ENCODE measurements at regions not wholly inside any gene's neighbourhood (a gene's known extent, or its start where the extent isn't known, plus 50 kb on each side); places are given as distances from the start of the nearest gene placed in this dataset.

GRCh38 chr9:80231318-80232236 lies 659.8 kb downstream of the TLE4 start:
- intact Hi-C loops (cut with DNase I, micrococcal nuclease) = no loop called here
- POLR2A ChIA-PET = no interaction called here
- Histone ChIP-seq H3K4me3 (ENCODE audit: low read length) (no peak overlapping the region), H3K36me3 (ENCODE audit: insufficient read depth, low read length) (no peaks in the 10 kb centered on the region), H3K27ac (ENCODE audit: low read depth in 1 of 2, low read length in 2 of 2) (no peak overlapping the region), H3K9me3 (ENCODE audit: control insufficient read depth in 1 of 2, insufficient read depth in 1 of 2, low read length in 2 of 2) (peaks cover 0 to 9% of the 10 kb centered on the region in 2 experiments), H3K4me1 (ENCODE audit: insufficient read depth, low read length) (no peaks in the 10 kb centered on the region), H3K27me3 (ENCODE audit: control insufficient read depth in 1 of 2, insufficient read depth in 2 of 2, low read length in 2 of 2) (no peaks in the 10 kb centered on the region)
- DNase-seq = no peak
- TF ChIP-seq, protein P1, sequence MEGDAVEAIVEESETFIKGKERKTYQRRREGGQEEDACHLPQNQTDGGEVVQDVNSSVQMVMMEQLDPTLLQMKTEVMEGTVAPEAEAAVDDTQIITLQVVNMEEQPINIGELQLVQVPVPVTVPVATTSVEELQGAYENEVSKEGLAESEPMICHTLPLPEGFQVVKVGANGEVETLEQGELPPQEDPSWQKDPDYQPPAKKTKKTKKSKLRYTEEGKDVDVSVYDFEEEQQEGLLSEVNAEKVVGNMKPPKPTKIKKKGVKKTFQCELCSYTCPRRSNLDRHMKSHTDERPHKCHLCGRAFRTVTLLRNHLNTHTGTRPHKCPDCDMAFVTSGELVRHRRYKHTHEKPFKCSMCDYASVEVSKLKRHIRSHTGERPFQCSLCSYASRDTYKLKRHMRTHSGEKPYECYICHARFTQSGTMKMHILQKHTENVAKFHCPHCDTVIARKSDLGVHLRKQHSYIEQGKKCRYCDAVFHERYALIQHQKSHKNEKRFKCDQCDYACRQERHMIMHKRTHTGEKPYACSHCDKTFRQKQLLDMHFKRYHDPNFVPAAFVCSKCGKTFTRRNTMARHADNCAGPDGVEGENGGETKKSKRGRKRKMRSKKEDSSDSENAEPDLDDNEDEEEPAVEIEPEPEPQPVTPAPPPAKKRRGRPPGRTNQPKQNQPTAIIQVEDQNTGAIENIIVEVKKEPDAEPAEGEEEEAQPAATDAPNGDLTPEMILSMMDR (IDR thresholded peaks at IDR 0.05) = no peak
- no peaks in the 10 kb centered on the region for H3K27me3 Mint-ChIP-seq
- H3K27ac Mint-ChIP-seq = no peak overlapping the region
- H3K4me3 Mint-ChIP-seq = no peak overlapping the region
- no peaks in the 10 kb centered on the region for H3K36me3 Mint-ChIP-seq (ENCODE audit: low read depth)
- H3K4me1 Mint-ChIP-seq (ENCODE audit: low read depth) = no peaks in the 10 kb centered on the region
- H3K9me3 Mint-ChIP-seq = peaks cover 8% of the 10 kb centered on the region
- no peak for ATAC-seq (ENCODE audit: poor library complexity)
- CTCF ChIA-PET = no interaction called here

DNA sequence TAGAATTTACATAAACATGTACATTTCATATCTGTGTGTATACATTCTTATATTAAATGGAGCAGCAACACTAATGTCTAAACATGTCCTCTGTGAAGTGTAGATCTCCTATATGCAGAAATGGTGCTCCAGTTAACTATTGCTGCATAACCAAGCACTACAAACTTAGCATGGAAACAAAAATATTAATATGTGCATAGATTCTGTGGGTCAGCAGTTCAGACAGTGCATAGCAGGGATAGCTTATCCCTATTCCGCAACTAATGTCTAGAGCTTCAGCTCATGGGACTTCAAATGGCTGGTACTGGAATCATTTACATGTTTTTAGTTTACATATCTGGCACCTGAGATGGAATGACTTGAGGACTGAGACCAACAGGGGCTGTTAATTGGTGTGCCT lies 652.1 kb downstream of the TLE4 start:
- H3K9me3 ChIP-seq (ENCODE audit: control insufficient read depth in 1 of 2, insufficient read depth in 1 of 2, low read length in 2 of 2) = no peaks in the 10 kb centered on the region
- TF ChIP-seq, protein P1 (IDR thresholded peaks at IDR 0.05) = no peak
- POLR2A ChIA-PET = no interaction called here
- CTCF ChIA-PET = no interaction called here
- H3K4me3 Mint-ChIP-seq = no peak overlapping the region
- DNase-seq (no peak), ATAC-seq (ENCODE audit: poor library complexity) (no peak)
- no peak overlapping the region for H3K4me3 ChIP-seq (ENCODE audit: low read length)
- H3K36me3 ChIP-seq (ENCODE audit: insufficient read depth, low read length) = no peaks in the 10 kb centered on the region
- H3K4me1 ChIP-seq (ENCODE audit: insufficient read depth, low read length) = no peaks in the 10 kb centered on the region
- intact Hi-C loops (cut with DNase I, micrococcal nuclease) = no loop called here
- H3K9me3 Mint-ChIP-seq = peaks cover 3% of the 10 kb centered on the region
- H3K36me3 Mint-ChIP-seq (ENCODE audit: low read depth) = no peaks in the 10 kb centered on the region
- H3K27ac Mint-ChIP-seq = no peak overlapping the region
- no peaks in the 10 kb centered on the region for H3K4me1 Mint-ChIP-seq (ENCODE audit: low read depth)
- no peaks in the 10 kb centered on the region for H3K27me3 ChIP-seq (ENCODE audit: control insufficient read depth in 1 of 2, insufficient read depth in 2 of 2, low read length in 2 of 2)
- H3K27me3 Mint-ChIP-seq = no peaks in the 10 kb centered on the region
- no peak overlapping the region for H3K27ac ChIP-seq (ENCODE audit: low read depth in 1 of 2, low read length in 2 of 2)

- Mint-ChIP-seq H3K27me3 (no peaks in the 10 kb centered on the region), H3K9me3 (peaks cover 3% of the 10 kb centered on the region), H3K36me3 (ENCODE audit: low read depth) (no peaks in the 10 kb centered on the region), H3K4me3 (no peak overlapping the region), H3K4me1 (ENCODE audit: low read depth) (no peaks in the 10 kb centered on the region), H3K27ac (no peak overlapping the region)
- H3K4me3 ChIP-seq (ENCODE audit: low read length) = no peak overlapping the region
- TF ChIP-seq, protein P1 (IDR thresholded peaks at IDR 0.05) = no peak
- no peaks in the 10 kb centered on the region for H3K9me3 ChIP-seq (ENCODE audit: control insufficient read depth in 1 of 2, insufficient read depth in 1 of 2, low read length in 2 of 2)
- no peak for DNase-seq
- intact Hi-C loops (cut with DNase I, micrococcal nuclease) = no loop called here
- H3K27me3 ChIP-seq (ENCODE audit: control insufficient read depth in 1 of 2, insufficient read depth in 2 of 2, low read length in 2 of 2) = no peaks in the 10 kb centered on the region
- ChIA-PET POLR2A (no interaction called here), CTCF (no interaction called here)
- no peak overlapping the region for H3K27ac ChIP-seq (ENCODE audit: low read depth in 1 of 2, low read length in 2 of 2)
- ATAC-seq (ENCODE audit: poor library complexity) = no peak
- H3K36me3 ChIP-seq (ENCODE audit: insufficient read depth, low read length) = no peaks in the 10 kb centered on the region
- no peaks in the 10 kb centered on the region for H3K4me1 ChIP-seq (ENCODE audit: insufficient read depth, low read length)
Observed at GRCh38 chr9:80222466-80223169, 650.9 kb downstream of the TLE4 start.

Measured in CD4-positive, alpha-beta T cell (primary cell).